ENCODE measurements at regions not wholly inside any gene's neighbourhood (a gene's known extent, or its start where the extent isn't known, plus 50 kb on each side); places are given as distances from the start of the nearest gene placed in this dataset.

DNA sequence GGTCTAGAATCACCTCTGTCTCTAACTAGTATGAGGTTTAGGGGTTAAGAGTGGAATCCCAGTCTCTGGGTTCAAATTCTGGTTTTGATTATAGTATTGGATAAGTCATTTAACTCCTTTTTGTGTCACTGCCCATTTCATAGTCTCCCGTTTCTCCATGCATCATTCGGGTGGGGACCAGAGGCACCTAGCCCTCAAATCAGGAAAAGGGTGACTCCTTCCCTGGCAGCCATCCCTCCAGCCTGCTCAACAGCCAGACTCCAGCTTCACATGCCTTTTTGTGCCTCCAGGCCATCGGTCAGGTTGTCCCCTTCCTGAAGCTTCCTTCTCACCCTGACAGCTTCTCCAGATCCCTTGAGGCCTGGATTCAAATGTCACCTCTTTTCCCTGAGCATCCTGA, 139.8 kb downstream of the DHX35 start:
- intact Hi-C loops (cut with DNase I), result no loop called here
- H3K9me3 ChIP-seq, result peaks cover 0 to 8% (median 0%) of the 10 kb centered on the region in 11 donors
- no peak overlapping the region for H3K4me3 ChIP-seq
- no peaks in the 10 kb centered on the region for H3K36me3 ChIP-seq
- WGBS, 2 donors, result 80 to 85% methylated on average over 3 of the region's 3 CpGs
- DNase-seq (no peak), ATAC-seq (no peak)
- no peak for TF ChIP-seq CTCF (IDR thresholded peaks at IDR 0.05)
- H3K27me3 ChIP-seq, result peaks cover 0 to 35% (median 8%) of the 10 kb centered on the region in 7 donors
- H3K4me1 ChIP-seq, result no peaks in the 10 kb centered on the region
- H3K27ac ChIP-seq, result no peak overlapping the region

- no peak for ATAC-seq
These were observed 138.5 kb downstream of the DHX35 start for GRCh38 chr20:39100691-39101090.

GRCh38 chr20:39097889-39098288, 135.7 kb downstream of the DHX35 start:
- Histone ChIP-seq H3K9me3 (no peaks in the 10 kb centered on the region), H3K27ac (no peak overlapping the region), H3K4me3 (no peak overlapping the region), H3K27me3 (peaks cover 0 to 35% (median 5%) of the 10 kb centered on the region in 7 donors), H3K4me1 (no peaks in the 10 kb centered on the region), H3K36me3 (no peaks in the 10 kb centered on the region)
- ATAC-seq, result no peak
- no peak for DNase-seq
- intact Hi-C loops (cut with DNase I), result no loop called here
- TF ChIP-seq CTCF (IDR thresholded peaks at IDR 0.05), result no peak
- 55 to 57% methylated on average over 3 of the region's 3 CpGs for WGBS, 2 donors

More at GRCh38 chr20:39100691-39101090, 138.5 kb downstream of the DHX35 start:
- Histone ChIP-seq H3K4me3 (no peak overlapping the region), H3K27me3 (peaks cover 0 to 35% (median 5%) of the 10 kb centered on the region in 7 donors), H3K36me3 (no peaks in the 10 kb centered on the region), H3K4me1 (no peaks in the 10 kb centered on the region), H3K27ac (no peak overlapping the region), H3K9me3 (peaks cover 0 to 8% (median 0%) of the 10 kb centered on the region in 11 donors)
- intact Hi-C loops (cut with DNase I), result no loop called here
- TF ChIP-seq CTCF (IDR thresholded peaks at IDR 0.05), result no peak
- no peak for DNase-seq
- WGBS, 2 donors, result 29 to 39% methylated on average over 6 of the region's 6 CpGs

- 96 to 97% methylated on average over 1 of the region's 1 CpG for WGBS, 2 donors
- intact Hi-C loops (cut with DNase I), result no loop called here
- no peaks in the 10 kb centered on the region for H3K4me1 ChIP-seq
- no peaks in the 10 kb centered on the region for H3K9me3 ChIP-seq
- DNase-seq (no peak), ATAC-seq (no peak)
- H3K27me3 ChIP-seq, result peaks cover 0 to 22% (median 0%) of the 10 kb centered on the region in 7 donors
- H3K27ac ChIP-seq, result no peak overlapping the region
- no peaks in the 10 kb centered on the region for H3K36me3 ChIP-seq
- H3K4me3 ChIP-seq, result no peak overlapping the region
- TF ChIP-seq CTCF (IDR thresholded peaks at IDR 0.05), result no peak
These were observed 133.7 kb downstream of the DHX35 start for GRCh38 chr20:39095870-39096269.
